CD4-positive, alpha-beta T cell (primary cell): ENCODE measurements at regions not wholly inside any gene's neighbourhood (a gene's known extent, or its start where the extent isn't known, plus 50 kb on each side); places are given as distances from the start of the nearest gene placed in this dataset.

Source experiments
- ATAC-seq: fragments of 200-7000 bp; cut with Tn5 transposase; one replicate; pipeline ENCODE4 v1.10.0; 2022; ENCODE audit warnings: mild to moderate bottlenecking; ENCODE audit not compliant: poor library complexity
- CTCF ChIA-PET: fragments of 350-600 bp; sonication (Branson Sonifier 250); formaldehyde crosslinking; loops from one replicate; lab custom pipeline; 2021; ENCODE audit warnings: antibody characterized with exemption, inconsistent platforms; lab: Charles Lee
- POLR2A ChIA-PET: fragments of 350-600 bp; sonication (Branson Sonifier 250); formaldehyde crosslinking; loops from one replicate; lab custom pipeline; 2021; ENCODE audit warnings: antibody characterized with exemption, inconsistent platforms; lab: Charles Lee
- DNase-seq, 14 experiments: peaks; one replicate each; pipeline ENCODE4 v3.0.0-alpha.2; 2013 to 2020; ENCODE audit warnings: mixed read lengths in 2 of 14
- H3K27ac ChIP-seq, 2 donors: one replicate each; pipeline versions ENCODE4 v1.5.1 to v1.7.0; 2013; ENCODE audit warnings: low read length in 2 of 2, low read depth in 1 of 2, mild to moderate bottlenecking in 1 of 2
- H3K27me3 ChIP-seq, 2 experiments: 1 replicate in 1 of 2; 2 replicates in 1 of 2; pipeline versions ENCODE4 v1.6.1 to v1.7.0; 2013; ENCODE audit warnings: low read length in 2 of 2, control low read depth in 1 of 2, mild to moderate bottlenecking in 1 of 2, moderate library complexity in 1 of 2; ENCODE audit not compliant: insufficient read depth in 2 of 2, control insufficient read depth in 1 of 2
- H3K36me3 ChIP-seq: one replicate; pipeline ENCODE4 v1.6.1; 2013; ENCODE audit warnings: low read length, control low read depth; ENCODE audit not compliant: insufficient read depth
- H3K4me1 ChIP-seq: one replicate; pipeline ENCODE4 v1.6.1; 2013; ENCODE audit warnings: low read length, control low read depth; ENCODE audit not compliant: insufficient read depth
- H3K4me3 ChIP-seq: one replicate; pipeline ENCODE4 v1.5.1; 2013; ENCODE audit warnings: mild to moderate bottlenecking, low read length, moderate library complexity
- H3K9me3 ChIP-seq, 2 experiments: 1 replicate in 1 of 2; 2 replicates in 1 of 2; pipeline versions ENCODE4 v1.6.1 to v1.7.0; 2013; ENCODE audit warnings: low read length in 2 of 2, mild to moderate bottlenecking in 2 of 2, control low read depth in 1 of 2, moderate library complexity in 1 of 2; ENCODE audit not compliant: control insufficient read depth in 1 of 2, insufficient read depth in 1 of 2
- H3K27ac Mint-ChIP-seq: one replicate; pipeline ENCODE4 v1.8.0; 2020; ENCODE audit warnings: mixed read lengths
- H3K27me3 Mint-ChIP-seq: one replicate; pipeline ENCODE4 v1.8.0; 2021; ENCODE audit warnings: mixed read lengths
- H3K36me3 Mint-ChIP-seq: one replicate; pipeline ENCODE4 v1.8.0; 2021; ENCODE audit warnings: low read depth, mixed read lengths
- H3K4me1 Mint-ChIP-seq: one replicate; pipeline ENCODE4 v1.8.0; 2021; ENCODE audit warnings: low read depth, mixed read lengths
- H3K4me3 Mint-ChIP-seq: one replicate; pipeline ENCODE4 v1.8.0; 2020; ENCODE audit warnings: mild to moderate bottlenecking, mixed read lengths
- H3K9me3 Mint-ChIP-seq: one replicate; pipeline ENCODE4 v1.8.0; 2020; ENCODE audit warnings: mixed read lengths
- intact Hi-C, 2 experiments: fragments of 100-400 bp; cut with DNase I in 1 of 2; cut with micrococcal nuclease in 1 of 2; formaldehyde crosslinking; loops; one replicate each; pipeline versions ENCODE4 v1.15.1 to v1.9.0; 2023 to 2025; cut with DNase I, micrococcal nuclease
- TF ChIP-seq, protein P1 (sequence below): fragments of 200-600 bp; IDR thresholded peaks from one replicate; pipeline ENCODE4 v1.8.0; 2022; ENCODE audit warnings: antibody characterized with exemption, mild to moderate bottlenecking

DNA sequence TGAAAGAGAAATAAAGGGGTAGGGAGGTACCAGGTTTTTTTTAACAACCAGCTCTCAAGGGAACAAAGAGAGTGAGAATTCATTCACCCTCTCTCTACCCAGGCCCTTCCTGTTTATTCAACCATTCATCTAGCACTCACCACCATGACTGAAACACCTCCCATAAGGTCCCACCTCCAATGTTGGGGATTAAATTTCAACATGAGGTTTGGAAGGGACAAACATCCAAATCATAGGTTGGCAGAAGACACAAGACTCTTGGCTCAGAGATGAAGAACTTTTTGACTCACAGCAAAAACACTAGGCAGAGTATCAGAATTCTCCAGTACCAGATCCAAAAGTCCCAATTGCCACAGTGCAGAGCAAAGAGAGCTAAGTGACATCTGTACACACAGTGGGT, 186.3 kb downstream of the EDN1 start:
- Histone ChIP-seq H3K4me1 (no peaks in the 10 kb centered on the region), H3K27ac (no peak overlapping the region), H3K27me3 (no peaks in the 10 kb centered on the region), H3K9me3 (no peaks in the 10 kb centered on the region), H3K4me3 (no peak overlapping the region), H3K36me3 (no peaks in the 10 kb centered on the region)
- Mint-ChIP-seq H3K4me1 (no peaks in the 10 kb centered on the region), H3K36me3 (no peaks in the 10 kb centered on the region), H3K27ac (no peak overlapping the region), H3K9me3 (no peaks in the 10 kb centered on the region), H3K27me3 (peaks cover 7% of the 10 kb centered on the region), H3K4me3 (no peak overlapping the region)
- no peak for ATAC-seq
- ChIA-PET CTCF (no interaction called here), POLR2A (no interaction called here)
- DNase-seq = no peak
- TF ChIP-seq, protein P1, sequence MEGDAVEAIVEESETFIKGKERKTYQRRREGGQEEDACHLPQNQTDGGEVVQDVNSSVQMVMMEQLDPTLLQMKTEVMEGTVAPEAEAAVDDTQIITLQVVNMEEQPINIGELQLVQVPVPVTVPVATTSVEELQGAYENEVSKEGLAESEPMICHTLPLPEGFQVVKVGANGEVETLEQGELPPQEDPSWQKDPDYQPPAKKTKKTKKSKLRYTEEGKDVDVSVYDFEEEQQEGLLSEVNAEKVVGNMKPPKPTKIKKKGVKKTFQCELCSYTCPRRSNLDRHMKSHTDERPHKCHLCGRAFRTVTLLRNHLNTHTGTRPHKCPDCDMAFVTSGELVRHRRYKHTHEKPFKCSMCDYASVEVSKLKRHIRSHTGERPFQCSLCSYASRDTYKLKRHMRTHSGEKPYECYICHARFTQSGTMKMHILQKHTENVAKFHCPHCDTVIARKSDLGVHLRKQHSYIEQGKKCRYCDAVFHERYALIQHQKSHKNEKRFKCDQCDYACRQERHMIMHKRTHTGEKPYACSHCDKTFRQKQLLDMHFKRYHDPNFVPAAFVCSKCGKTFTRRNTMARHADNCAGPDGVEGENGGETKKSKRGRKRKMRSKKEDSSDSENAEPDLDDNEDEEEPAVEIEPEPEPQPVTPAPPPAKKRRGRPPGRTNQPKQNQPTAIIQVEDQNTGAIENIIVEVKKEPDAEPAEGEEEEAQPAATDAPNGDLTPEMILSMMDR = no peak
- intact Hi-C loops = no loop called here

DNA sequence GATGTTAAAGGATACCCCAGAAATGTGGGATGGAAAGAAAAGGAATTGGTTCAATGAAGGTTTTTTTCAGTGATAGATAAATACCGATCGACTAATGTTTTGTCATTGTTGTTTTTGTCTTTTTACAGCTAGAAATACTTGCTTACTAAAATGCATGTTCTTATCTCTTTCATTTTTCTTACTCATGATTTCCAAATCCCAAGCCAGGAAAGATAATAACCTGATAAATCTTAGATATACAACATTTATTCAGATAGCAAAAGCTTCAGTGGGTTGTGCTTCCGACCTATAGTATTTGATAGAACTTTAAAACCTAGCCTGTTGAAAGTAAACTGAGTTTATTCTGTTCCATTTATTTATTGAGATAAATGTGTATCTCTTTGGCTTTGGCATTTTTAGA, 187.5 kb downstream of the EDN1 start:
- no peak overlapping the region for H3K27ac Mint-ChIP-seq
- no peaks in the 10 kb centered on the region for H3K36me3 ChIP-seq
- no peaks in the 10 kb centered on the region for H3K27me3 ChIP-seq
- intact Hi-C loops = no loop called here
- no peak overlapping the region for H3K27ac ChIP-seq
- POLR2A ChIA-PET = no interaction called here
- H3K36me3 Mint-ChIP-seq = no peaks in the 10 kb centered on the region
- H3K9me3 ChIP-seq = no peaks in the 10 kb centered on the region
- TF ChIP-seq, protein P1 = no peak
- H3K9me3 Mint-ChIP-seq = no peaks in the 10 kb centered on the region
- DNase-seq (no peak), ATAC-seq (no peak)
- no peaks in the 10 kb centered on the region for H3K27me3 Mint-ChIP-seq
- no peaks in the 10 kb centered on the region for H3K4me1 ChIP-seq
- CTCF ChIA-PET = no interaction called here
- no peak overlapping the region for H3K4me3 ChIP-seq
- no peaks in the 10 kb centered on the region for H3K4me1 Mint-ChIP-seq
- H3K4me3 Mint-ChIP-seq = no peak overlapping the region

DNA sequence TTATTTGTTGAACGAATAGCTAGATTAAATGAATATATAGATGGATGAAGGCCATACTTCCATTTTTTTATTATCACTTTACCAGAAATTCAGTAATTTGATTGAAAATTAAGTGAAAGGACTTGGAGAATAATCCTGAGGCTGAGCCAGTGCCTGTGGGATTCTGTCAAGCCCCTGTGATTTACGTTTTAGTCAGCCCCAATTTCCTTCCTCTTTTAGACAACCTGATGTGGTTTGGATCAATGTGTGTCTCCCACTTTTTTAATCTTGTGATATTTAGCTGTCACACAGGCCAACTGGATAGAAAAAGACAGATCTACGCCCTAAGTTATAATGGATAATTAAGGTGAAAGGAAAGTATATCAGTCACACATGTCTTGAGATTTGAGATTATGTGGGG, 188.8 kb downstream of the EDN1 start:
- CTCF ChIA-PET = no interaction called here
- no peaks in the 10 kb centered on the region for H3K9me3 ChIP-seq
- no peak overlapping the region for H3K4me3 ChIP-seq
- H3K27me3 Mint-ChIP-seq = no peaks in the 10 kb centered on the region
- no peak overlapping the region for H3K27ac ChIP-seq
- H3K36me3 Mint-ChIP-seq = no peaks in the 10 kb centered on the region
- H3K4me1 Mint-ChIP-seq = peaks cover 8% of the 10 kb centered on the region
- H3K27ac Mint-ChIP-seq = no peak overlapping the region
- TF ChIP-seq, protein P1 = no peak
- no peak overlapping the region for H3K4me3 Mint-ChIP-seq
- POLR2A ChIA-PET = no interaction called here
- ATAC-seq (no peak), DNase-seq (no peak)
- intact Hi-C loops = no loop called here
- no peaks in the 10 kb centered on the region for H3K36me3 ChIP-seq
- no peaks in the 10 kb centered on the region for H3K27me3 ChIP-seq
- no peaks in the 10 kb centered on the region for H3K4me1 ChIP-seq
- no peaks in the 10 kb centered on the region for H3K9me3 Mint-ChIP-seq
